ENCODE measurements at regions not wholly inside any gene's neighbourhood (a gene's known extent, or its start where the extent isn't known, plus 50 kb on each side); places are given as distances from the start of the nearest gene placed in this dataset.
"Not testable (repeated sequence)": the region's sequence is repeated elsewhere in the genome, so short reads cannot be mapped to it uniquely, and the experiment has no call there.

DNA sequence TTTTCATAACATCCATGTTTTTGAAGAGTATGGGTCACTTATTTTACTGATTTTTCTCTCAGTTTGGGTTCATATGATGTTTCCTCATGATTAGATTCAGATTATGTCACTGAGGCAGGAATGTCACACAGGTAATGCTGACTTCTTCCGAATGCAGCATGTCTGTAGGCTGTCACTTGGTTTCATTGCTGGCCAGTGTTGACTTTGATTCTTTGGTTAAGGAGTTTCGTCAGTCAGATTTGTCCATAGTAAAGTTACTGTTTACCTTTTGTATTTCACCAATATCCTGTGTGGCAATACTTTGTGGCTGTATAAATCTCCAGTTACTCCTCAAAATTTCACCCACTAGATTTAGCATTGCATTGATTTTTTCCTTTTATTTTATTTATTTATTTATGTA, 105.6 kb downstream of the MRPL57 start:
- H3K4me2 ChIP-seq, result no peak overlapping the region
- H3K27me3 ChIP-seq (ENCODE audit: insufficient read depth, low read depth), result no peaks in the 10 kb centered on the region
- TF ChIP-seq CTCF (conservative IDR thresholded peaks at IDR 0.05; ENCODE audit: low read depth, low read length), result no peak
- H3K79me2 ChIP-seq (ENCODE audit: insufficient read depth, low read depth), result no peaks in the 10 kb centered on the region
- no peak overlapping the region for H3K4me3 ChIP-seq (IDR thresholded peaks at IDR 0.05; ENCODE audit: insufficient read depth, low read depth, low read length)
- H3K27ac ChIP-seq, result no peak overlapping the region
- H3K9ac ChIP-seq, result no peak overlapping the region
- H2AFZ ChIP-seq (ENCODE audit: low read depth), result no peak overlapping the region
- H3K4me1 ChIP-seq (ENCODE audit: low read depth, poor library complexity, severe bottlenecking), result no peaks in the 10 kb centered on the region
- H4K20me1 ChIP-seq (ENCODE audit: insufficient read depth), result no peaks in the 10 kb centered on the region
- H3K36me3 ChIP-seq (ENCODE audit: insufficient read depth), result no peaks in the 10 kb centered on the region

DNA sequence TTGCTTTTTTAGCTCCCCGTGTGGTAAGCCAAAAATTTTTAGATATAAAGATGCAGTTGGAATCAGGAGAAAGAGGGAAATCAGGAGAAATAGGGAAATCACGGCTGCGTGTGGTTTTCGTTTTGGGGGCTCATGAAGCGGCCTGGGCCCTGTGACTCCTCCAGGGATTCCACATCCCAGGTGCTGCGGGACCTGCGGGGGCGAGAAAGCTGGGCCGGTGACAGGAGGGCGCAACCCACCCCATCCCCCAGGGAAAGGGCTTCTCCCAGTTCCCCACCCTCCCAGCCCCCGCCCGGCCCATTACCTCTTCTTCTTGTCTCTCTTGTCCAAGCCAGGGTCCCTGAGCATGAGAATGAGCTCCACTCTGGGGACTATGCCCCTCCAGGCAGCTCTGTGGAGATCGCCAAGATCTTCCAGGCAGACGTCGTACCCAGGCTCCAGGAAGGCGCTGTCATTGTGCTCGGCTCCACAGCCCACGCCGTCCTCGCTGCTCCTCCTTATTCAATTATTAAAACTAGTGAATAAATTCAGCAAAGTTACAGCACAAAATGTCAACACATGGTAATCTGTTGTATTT, 111.0 kb downstream of the MRPL57 start:
- Histone ChIP-seq H3K36me3 (ENCODE audit: insufficient read depth) (no peaks in the 10 kb centered on the region), H3K4me1 (ENCODE audit: low read depth, poor library complexity, severe bottlenecking) (no peaks in the 10 kb centered on the region), H3K27me3 (ENCODE audit: insufficient read depth, low read depth) (no peaks in the 10 kb centered on the region), H3K4me3 (IDR thresholded peaks at IDR 0.05; ENCODE audit: insufficient read depth, low read depth, low read length) (no peak overlapping the region), H3K79me2 (ENCODE audit: insufficient read depth, low read depth) (no peaks in the 10 kb centered on the region), H3K4me2 (no peak overlapping the region), H3K27ac (no peak overlapping the region), H3K9ac (no peak overlapping the region), H4K20me1 (ENCODE audit: insufficient read depth) (no peaks in the 10 kb centered on the region), H2AFZ (ENCODE audit: low read depth) (no peak overlapping the region)
- TF ChIP-seq CTCF (conservative IDR thresholded peaks at IDR 0.05; ENCODE audit: low read depth, low read length), result no peak

DNA sequence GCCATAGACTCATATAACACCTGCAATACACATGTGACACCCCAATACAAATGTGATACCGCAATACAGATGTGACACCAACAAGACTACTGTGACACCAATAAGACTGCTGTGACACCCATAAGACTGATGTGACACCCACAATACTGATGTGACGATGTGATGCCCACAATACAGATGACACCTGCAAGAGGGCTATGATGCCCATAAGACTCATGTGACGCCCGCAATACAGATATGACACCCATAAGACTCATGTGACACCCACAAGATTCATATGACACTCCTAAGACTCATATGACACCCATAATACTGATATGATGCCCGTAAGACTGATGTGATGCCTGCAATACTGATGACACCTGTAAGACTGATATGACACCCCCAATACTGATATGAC, 113.0 kb downstream of the MRPL57 start:
- no peak overlapping the region for H3K4me2 ChIP-seq
- H4K20me1 ChIP-seq (ENCODE audit: insufficient read depth), result no peaks in the 10 kb centered on the region
- H3K4me1 ChIP-seq (ENCODE audit: low read depth, poor library complexity, severe bottlenecking), result no peaks in the 10 kb centered on the region
- no peak overlapping the region for H3K9ac ChIP-seq
- no peaks in the 10 kb centered on the region for H3K27me3 ChIP-seq (ENCODE audit: insufficient read depth, low read depth)
- no peak overlapping the region for H3K27ac ChIP-seq
- TF ChIP-seq CTCF (conservative IDR thresholded peaks at IDR 0.05; ENCODE audit: low read depth, low read length), result no peak
- H3K36me3 ChIP-seq (ENCODE audit: insufficient read depth), result no peaks in the 10 kb centered on the region
- no peaks in the 10 kb centered on the region for H3K79me2 ChIP-seq (ENCODE audit: insufficient read depth, low read depth)
- H2AFZ ChIP-seq (ENCODE audit: low read depth), result no peak overlapping the region
- H3K4me3 ChIP-seq (IDR thresholded peaks at IDR 0.05; ENCODE audit: insufficient read depth, low read depth, low read length), result no peak overlapping the region

DNA sequence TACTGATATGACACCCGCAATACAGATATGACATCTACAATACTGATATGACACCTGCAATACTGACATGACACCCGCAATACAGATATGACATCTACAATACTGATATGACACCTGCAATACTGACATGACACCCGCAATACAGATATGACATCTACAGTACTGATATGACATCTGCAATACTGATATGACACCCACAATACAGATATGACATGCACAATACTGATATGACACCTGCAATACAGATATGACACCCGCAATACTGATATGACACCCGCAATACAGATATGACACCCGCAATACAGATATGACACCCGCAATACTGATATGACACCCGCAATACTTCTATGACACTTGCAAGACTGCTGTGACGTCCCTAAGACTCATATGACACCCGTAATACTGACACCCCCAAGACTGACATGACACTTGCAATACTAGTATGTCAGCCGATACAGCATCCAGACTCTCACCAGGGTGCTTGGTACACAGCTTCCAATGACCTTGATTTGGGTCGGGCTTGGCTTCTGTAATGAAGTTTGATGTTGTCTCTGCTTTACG, 114.1 kb downstream of the MRPL57 start:
- H3K4me3 ChIP-seq (IDR thresholded peaks at IDR 0.05; ENCODE audit: insufficient read depth, low read depth, low read length); H3K79me2 ChIP-seq (ENCODE audit: insufficient read depth, low read depth); H3K4me1 ChIP-seq (ENCODE audit: low read depth, poor library complexity, severe bottlenecking); H3K27ac ChIP-seq; H3K4me2 ChIP-seq; H4K20me1 ChIP-seq (ENCODE audit: insufficient read depth); H2AFZ ChIP-seq (ENCODE audit: low read depth); H3K9ac ChIP-seq; H3K27me3 ChIP-seq (ENCODE audit: insufficient read depth, low read depth); H3K36me3 ChIP-seq (ENCODE audit: insufficient read depth): not testable (repeated sequence)

- Histone ChIP-seq H2AFZ (ENCODE audit: low read depth) (no peak overlapping the region), H3K79me2 (ENCODE audit: insufficient read depth, low read depth) (no peaks in the 10 kb centered on the region), H3K4me1 (ENCODE audit: low read depth, poor library complexity, severe bottlenecking) (no peaks in the 10 kb centered on the region), H3K27ac (no peak overlapping the region), H3K9ac (no peak overlapping the region), H4K20me1 (ENCODE audit: insufficient read depth) (no peaks in the 10 kb centered on the region), H3K4me3 (IDR thresholded peaks at IDR 0.05; ENCODE audit: insufficient read depth, low read depth, low read length) (no peak overlapping the region), H3K4me2 (no peak overlapping the region), H3K27me3 (ENCODE audit: insufficient read depth, low read depth) (no peaks in the 10 kb centered on the region), H3K36me3 (ENCODE audit: insufficient read depth) (no peaks in the 10 kb centered on the region)
- TF ChIP-seq CTCF (conservative IDR thresholded peaks at IDR 0.05; ENCODE audit: low read depth, low read length), result no peak
Measured at GRCh38 chr13:21291840-21292239, 115.4 kb downstream of the MRPL57 start.

GRCh38 chr13:21296991-21297390, 120.5 kb downstream of the MRPL57 start:
- H3K9ac ChIP-seq; H3K79me2 ChIP-seq (ENCODE audit: insufficient read depth, low read depth); H3K36me3 ChIP-seq (ENCODE audit: insufficient read depth); H4K20me1 ChIP-seq (ENCODE audit: insufficient read depth); H3K27me3 ChIP-seq (ENCODE audit: insufficient read depth, low read depth); H3K27ac ChIP-seq; H3K4me3 ChIP-seq (IDR thresholded peaks at IDR 0.05; ENCODE audit: insufficient read depth, low read depth, low read length): not testable (repeated sequence)
- H2AFZ ChIP-seq (ENCODE audit: low read depth), result peak overlapping the region; percentile 73
- H3K4me2 ChIP-seq, result 0 out of 2 replicates have a peak overlapping the region, but pooled peaks have one; percentile 39
- H3K4me1 ChIP-seq (ENCODE audit: low read depth, poor library complexity, severe bottlenecking), result peaks cover 11% of the 10 kb centered on the region
